K562 (cell line): ENCODE measurements at regions not wholly inside any gene's neighbourhood (a gene's known extent, or its start where the extent isn't known, plus 50 kb on each side); places are given as distances from the start of the nearest gene placed in this dataset.

Experiments used
- ATAC-seq: fragments of 200-7000 bp; cut with Tn5 transposase; 3 replicates; pipeline ENCODE4 v1.9.1; 2020; ENCODE audit warnings: moderate library complexity
- BruUV-seq: library from RNA; stranded (reverse); fragments of 400-500 nt; replicated peaks from 2 replicates; lab custom pipeline; 2021; lab: Mats Ljungman, UMichigan
- CTCF ChIA-PET: fragments of 300-600 bp; formaldehyde crosslinking; extraction: SDS; loops from one replicate; lab custom pipeline; 2021; ENCODE audit warnings: low intra/inter-chr PET ratio; lab: Yijun Ruan, JAX
- POLR2A ChIA-PET: fragments of 300-600, 350-650 bp; sonication (Branson Sonifier 250); formaldehyde crosslinking; extraction: SDS; loops from one replicate; lab custom pipeline; 2021; ENCODE audit warnings: antibody characterized with exemption, inconsistent platforms; lab: Yijun Ruan, JAX
- DNase-seq, 4 experiments: peaks; one replicate each; pipeline versions ENCODE4 v3.0.0 to v3.0.0-alpha.2; 2011 to 2018; ENCODE audit warnings: low spot score in 3 of 4, mixed read lengths in 3 of 4; ENCODE audit errors: extremely low read depth in 1 of 4
- FAIRE-seq: peaks from 2 replicates; lab custom pipeline; 2011; peaks lifted over from hg19 to GRCh38; lab: Jason Lieb, UNC
- H2AFZ ChIP-seq: 2 replicates; pipeline ENCODE4 v1.6.0; 2011; ENCODE audit warnings: low read depth, low read length, control low read depth, inconsistent platforms
- H3K27ac ChIP-seq: fragments of 200-600 bp; 3 replicates; pipeline ENCODE4 v1.8.0; 2011; ENCODE audit warnings: low read depth, mild to moderate bottlenecking, control low read depth, inconsistent platforms, low read length, moderate library complexity, mixed read lengths; ENCODE audit errors: extremely low read depth
- H3K27me3 ChIP-seq, 2 experiments: fragments of 300-600 bp in 1 of 2; 2 replicates in 1 of 2; 3 replicates in 1 of 2; pipeline versions ENCODE4 v1.6.0 to v1.8.0; 2011; ENCODE audit warnings: inconsistent platforms in 2 of 2, low read length in 2 of 2, mild to moderate bottlenecking in 1 of 2, mixed read lengths in 1 of 2, moderate library complexity in 1 of 2; ENCODE audit not compliant: control insufficient read depth in 2 of 2, insufficient read depth in 2 of 2
- H3K36me3 ChIP-seq: fragments of 300-600 bp; 3 replicates; pipeline ENCODE4 v1.8.0; 2011; ENCODE audit warnings: mild to moderate bottlenecking, low read length, inconsistent platforms; ENCODE audit not compliant: control insufficient read depth, insufficient read depth
- H3K4me1 ChIP-seq, 2 experiments: fragments of 200-600 bp in 1 of 2; replicated peaks in 1 of 2; 2 replicates in 1 of 2; 3 replicates in 1 of 2; pipeline versions ENCODE4 v1.5.1 to v1.8.0; 2011; ENCODE audit warnings: inconsistent platforms in 2 of 2, low read length in 2 of 2, mild to moderate bottlenecking in 1 of 2, mixed read lengths in 1 of 2, moderate library complexity in 1 of 2; ENCODE audit not compliant: control insufficient read depth in 2 of 2, insufficient read depth in 2 of 2
- H3K4me2 ChIP-seq: 2 replicates; pipeline ENCODE4 v1.6.1; 2011; ENCODE audit warnings: low read length, control low read depth, inconsistent platforms, mixed read lengths; ENCODE audit not compliant: insufficient read depth
- H3K4me3 ChIP-seq: fragments of 200-600 bp; sonication (generic), shearing (Covaris generic); 2 replicates; pipeline ENCODE4 v1.5.1; 2016; ENCODE audit warnings: control low read depth, inconsistent platforms
- H3K79me2 ChIP-seq: fragments of 200-600 bp; 3 replicates; pipeline ENCODE4 v1.8.0; 2011; ENCODE audit warnings: low read length, inconsistent platforms; ENCODE audit not compliant: control insufficient read depth, insufficient read depth
- H3K9ac ChIP-seq, 2 experiments: 2 replicates each; pipeline versions ENCODE4 v1.6.0 to v1.6.1; 2011; ENCODE audit warnings: low read depth in 2 of 2, low read length in 2 of 2, control low read depth in 1 of 2, inconsistent platforms in 1 of 2, mild to moderate bottlenecking in 1 of 2, mixed read lengths in 1 of 2; ENCODE audit not compliant: insufficient read depth in 1 of 2
- H3K9me1 ChIP-seq: one replicate; pipeline ENCODE4 v1.6.0; 2011; ENCODE audit warnings: inconsistent platforms, mild to moderate bottlenecking, low read length, moderate library complexity; ENCODE audit not compliant: control insufficient read depth, insufficient read depth
- H3K9me3 ChIP-seq: replicated peaks from 2 replicates; pipeline ENCODE4 v1.5.1; 2011; ENCODE audit warnings: low read depth, low read length, inconsistent platforms; ENCODE audit not compliant: control insufficient read depth, insufficient read depth
- H4K20me1 ChIP-seq: replicated peaks from 2 replicates; pipeline ENCODE4 v1.6.1; 2011; ENCODE audit warnings: low read length, inconsistent platforms, mixed read lengths; ENCODE audit not compliant: control insufficient read depth, insufficient read depth
- DNMT1 ChIP-seq: fragments of 450-650 bp; IDR thresholded peaks from 2 replicates; pipeline ENCODE4 v1.6.1; 2016; ENCODE audit warnings: antibody characterized with exemption, mild to moderate bottlenecking
- FOSL1 ChIP-seq: fragments of 200-800 bp; sonication (Bioruptor generic); conservative IDR thresholded peaks from 2 replicates; pipeline ENCODE4 v1.6.1; 2016; ENCODE audit warnings: missing genetic modification characterization, missing compliant biosample characterization
- JUND ChIP-seq, 2 experiments: IDR thresholded peaks; 2 replicates in 1 of 2; 3 replicates in 1 of 2; pipeline ENCODE4 v1.6.1; 2011; ENCODE audit warnings: borderline replicate concordance in 2 of 2, low read depth in 2 of 2, low read length in 2 of 2, improper control_type of control experiment in 1 of 2, missing biosample characterization in 1 of 2, missing genetic modification characterization in 1 of 2, missing genetic modification reagents in 1 of 2
- WGBS: fragments of 100-300 bp; shearing (Covaris generic); methylation state at CpG from one replicate; pipeline ENCODE4 v1.1.6; 2016; ENCODE audit warnings: low coverage, mixed read lengths; ENCODE audit not compliant: insufficient coverage; ENCODE audit errors: missing lambda C conversion rate; 5-methylcytosine and 5-hydroxymethylcytosine counted together
- in situ Hi-C: fragments of 300-500 bp; cut with MboI; formaldehyde crosslinking; loops from 4 replicates; pipeline ENCODE4 v1.15.0; 2018; ENCODE audit warnings: inconsistent platforms, mixed read lengths
- intact Hi-C: fragments of 100-400 bp; cut with micrococcal nuclease; formaldehyde crosslinking; loops from 2 replicates; pipeline ENCODE4 v1.14.2; 2022
- TF ChIP-seq, protein P1 (sequence below), 2 experiments: IDR thresholded peaks in 1 of 2; conservative IDR thresholded peaks in 1 of 2; 2 replicates each; pipeline ENCODE4 v1.6.1; 2016; ENCODE audit warnings: low read depth in 2 of 2, mild to moderate bottlenecking in 1 of 2, missing compliant biosample characterization in 1 of 2, missing genetic modification characterization in 1 of 2, moderate library complexity in 1 of 2
- TF ChIP-seq, protein P2 (sequence below), 2 experiments: fragments of 450-650 bp in 1 of 2; sonication (generic) in 1 of 2; formaldehyde crosslinking in 1 of 2; IDR thresholded peaks in 1 of 2; conservative IDR thresholded peaks in 1 of 2; 2 replicates each; pipeline versions ENCODE4 v1.6.1 to v1.8.1; 2016 to 2023; ENCODE audit warnings: mild to moderate bottlenecking in 2 of 2, moderate library complexity in 2 of 2, inconsistent platforms in 1 of 2, missing genetic modification reagents in 1 of 2

DNA sequence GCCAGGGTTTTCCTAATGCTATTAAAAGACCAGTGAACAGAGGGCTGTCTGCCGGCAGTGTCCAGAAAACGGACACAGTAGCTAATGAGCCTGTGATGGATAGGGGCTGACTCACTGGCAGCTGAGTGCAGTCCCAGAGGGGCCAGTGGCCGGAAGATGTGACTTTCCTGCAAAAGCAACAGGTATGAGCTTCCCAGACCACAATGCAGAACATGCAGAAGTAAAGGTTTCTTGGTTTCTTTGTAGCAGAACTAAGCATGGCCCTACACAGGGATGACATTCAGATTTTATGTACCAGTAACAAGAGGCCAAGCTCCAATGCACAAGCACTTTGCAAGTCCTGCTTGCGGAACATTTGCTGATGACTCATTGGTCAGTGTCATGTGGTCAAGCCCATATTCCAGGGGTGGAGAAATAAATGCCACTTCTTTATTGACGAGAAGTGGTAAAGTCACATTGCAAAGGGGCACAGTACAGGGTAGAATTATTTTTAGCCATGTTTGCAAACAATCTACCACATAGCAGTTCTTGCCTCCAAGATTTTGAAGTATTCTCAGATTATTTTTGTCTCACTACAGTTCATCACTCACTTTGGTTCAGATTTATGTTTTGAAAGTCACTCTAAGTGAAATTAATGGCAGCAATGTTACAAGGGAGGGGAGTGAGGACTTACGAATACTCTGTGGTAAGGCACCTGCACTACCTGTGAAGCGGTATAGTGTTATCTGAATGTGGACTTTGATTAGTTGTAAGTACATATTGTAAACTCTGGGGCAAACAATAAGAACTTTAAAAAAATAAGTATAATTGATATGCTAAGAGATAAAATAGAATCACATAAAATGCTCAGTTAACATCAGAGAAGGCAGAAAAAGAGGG is 263.3 kb downstream of the ABHD5 start:
- peak; percentile 76 for FAIRE-seq
- no peak; the same call in 2 of the 3 replicates for ATAC-seq
- TF ChIP-seq, protein P1, sequence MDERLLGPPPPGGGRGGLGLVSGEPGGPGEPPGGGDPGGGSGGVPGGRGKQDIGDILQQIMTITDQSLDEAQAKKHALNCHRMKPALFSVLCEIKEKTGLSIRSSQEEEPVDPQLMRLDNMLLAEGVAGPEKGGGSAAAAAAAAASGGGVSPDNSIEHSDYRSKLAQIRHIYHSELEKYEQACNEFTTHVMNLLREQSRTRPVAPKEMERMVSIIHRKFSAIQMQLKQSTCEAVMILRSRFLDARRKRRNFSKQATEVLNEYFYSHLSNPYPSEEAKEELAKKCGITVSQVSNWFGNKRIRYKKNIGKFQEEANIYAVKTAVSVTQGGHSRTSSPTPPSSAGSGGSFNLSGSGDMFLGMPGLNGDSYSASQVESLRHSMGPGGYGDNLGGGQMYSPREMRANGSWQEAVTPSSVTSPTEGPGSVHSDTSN (CRISPR knock-in tag; IDR thresholded peaks at IDR 0.05; ENCODE audit: low read depth) = no peak
- TF ChIP-seq, protein P1 (tag; conservative IDR thresholded peaks at IDR 0.05; ENCODE audit: low read depth) = 0 out of 2 replicates have a peak, but pooled peaks have one; percentile 9
- TF ChIP-seq, protein P2, sequence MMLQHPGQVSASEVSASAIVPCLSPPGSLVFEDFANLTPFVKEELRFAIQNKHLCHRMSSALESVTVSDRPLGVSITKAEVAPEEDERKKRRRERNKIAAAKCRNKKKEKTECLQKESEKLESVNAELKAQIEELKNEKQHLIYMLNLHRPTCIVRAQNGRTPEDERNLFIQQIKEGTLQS (IDR thresholded peaks at IDR 0.05) = peak; percentile 75
- TF ChIP-seq, protein P2 (CRISPR knock-in tag; conservative IDR thresholded peaks at IDR 0.05) = no peak
- TF ChIP-seq DNMT1 = no peak
- peak; percentile 72 for TF ChIP-seq FOSL1
- TF ChIP-seq JUND (IDR thresholded peaks at IDR 0.05; ENCODE audit: borderline replicate concordance, low read depth, low read length) = peak; percentile 34; the same call in 1 of the 2 replicates
- TF ChIP-seq JUND (tag; IDR thresholded peaks at IDR 0.05; ENCODE audit: borderline replicate concordance, low read depth, low read length) = peak; percentile 65; the same call in 1 of the 3 replicates
- no peak for DNase-seq
- in situ Hi-C loops = no loop called here
- Histone ChIP-seq H3K27me3 (peaks cover 42 to 47% of the 10 kb centered on the region in 2 experiments), H2AFZ (no peak overlapping the region), H3K36me3 (no peaks in the 10 kb centered on the region), H3K9me3 (no peaks in the 10 kb centered on the region), H3K9me1 (no peaks in the 10 kb centered on the region), H3K9ac (no peak overlapping the region), H3K4me2 (no peak overlapping the region), H3K79me2 (no peaks in the 10 kb centered on the region), H3K4me1 (no peaks in the 10 kb centered on the region; a peak in 1 of 5 replicates), H3K4me3 (no peak overlapping the region), H3K27ac (no peak overlapping the region), H4K20me1 (no peaks in the 10 kb centered on the region; the same call in 1 of the 2 replicates)
- intact Hi-C loops = no loop called here
- 1% methylated on average over 7 of the region's 7 CpGs for WGBS
- POLR2A ChIA-PET = interaction anchor here (1.1 kb wide), 1 partner anchor 73 kb away, joined by 3 read pairs; no protein-coding TSS in a partner anchor
- CTCF ChIA-PET = no interaction called here
- BruUV-seq = no TSS peak
